ENCODE measurements at regions not wholly inside any gene's neighbourhood (a gene's known extent, or its start where the extent isn't known, plus 50 kb on each side); places are given as distances from the start of the nearest gene placed in this dataset.

- no peak overlapping the region for H3K4me3 ChIP-seq
- no peaks in the 10 kb centered on the region for H3K36me3 ChIP-seq (ENCODE audit: insufficient read depth, low read length)
- H3K27ac ChIP-seq, result no peak overlapping the region
- no peaks in the 10 kb centered on the region for H3K9me3 ChIP-seq (ENCODE audit: low read depth, low read length)
- TF ChIP-seq EZH2 (IDR thresholded peaks at IDR 0.05), result no peak
- no peak for TF ChIP-seq POLR2AphosphoS5 (IDR thresholded peaks at IDR 0.05; ENCODE audit: borderline replicate concordance, low read depth, low read length)
- TF ChIP-seq FOXP2 (optimal IDR thresholded peaks at IDR 0.05; ENCODE audit: control extremely low read depth, extremely low read length, insufficient read depth), result no peak
- no peak overlapping the region for H3K9ac ChIP-seq (ENCODE audit: insufficient read length)
- DNase-seq (ENCODE audit: low read depth, low spot score), result no peak
Observed at GRCh38 chr1:81310250-81310649, 490.5 kb upstream of the ADGRL2 start.

- H3K4me3 ChIP-seq, result no peak overlapping the region
- H3K9ac ChIP-seq (ENCODE audit: insufficient read length), result no peak overlapping the region
- DNase-seq (ENCODE audit: low read depth, low spot score), result no peak
- no peak overlapping the region for H3K27ac ChIP-seq
- no peaks in the 10 kb centered on the region for H3K9me3 ChIP-seq (ENCODE audit: low read depth, low read length)
- TF ChIP-seq FOXP2 (optimal IDR thresholded peaks at IDR 0.05; ENCODE audit: control extremely low read depth, extremely low read length, insufficient read depth) (no peak), POLR2AphosphoS5 (IDR thresholded peaks at IDR 0.05; ENCODE audit: borderline replicate concordance, low read depth, low read length) (no peak), EZH2 (IDR thresholded peaks at IDR 0.05) (no peak)
- H3K36me3 ChIP-seq (ENCODE audit: insufficient read depth, low read length), result no peaks in the 10 kb centered on the region
Observed at GRCh38 chr1:81308191-81308590, 492.5 kb upstream of the ADGRL2 start.

- Histone ChIP-seq H3K27ac (no peak overlapping the region), H3K36me3 (ENCODE audit: insufficient read depth, low read length) (no peaks in the 10 kb centered on the region), H3K9me3 (ENCODE audit: low read depth, low read length) (no peaks in the 10 kb centered on the region), H3K9ac (ENCODE audit: insufficient read length) (no peak overlapping the region), H3K4me3 (no peak overlapping the region)
- no peak for DNase-seq (ENCODE audit: low read depth, low spot score)
- TF ChIP-seq FOXP2 (optimal IDR thresholded peaks at IDR 0.05; ENCODE audit: control extremely low read depth, extremely low read length, insufficient read depth) (no peak), EZH2 (IDR thresholded peaks at IDR 0.05) (no peak), POLR2AphosphoS5 (IDR thresholded peaks at IDR 0.05; ENCODE audit: borderline replicate concordance, low read depth, low read length) (no peak)
Observed at GRCh38 chr1:81307786-81308185, 492.9 kb upstream of the ADGRL2 start.

GRCh38 chr1:81305997-81306452 is 494.7 kb upstream of the ADGRL2 start:
- TF ChIP-seq POLR2AphosphoS5 (IDR thresholded peaks at IDR 0.05; ENCODE audit: borderline replicate concordance, low read depth, low read length) (no peak), FOXP2 (optimal IDR thresholded peaks at IDR 0.05; ENCODE audit: control extremely low read depth, extremely low read length, insufficient read depth) (no peak), EZH2 (IDR thresholded peaks at IDR 0.05) (no peak)
- Histone ChIP-seq H3K4me3 (no peak overlapping the region), H3K27ac (no peak overlapping the region), H3K36me3 (ENCODE audit: insufficient read depth, low read length) (no peaks in the 10 kb centered on the region), H3K9ac (ENCODE audit: insufficient read length) (no peak overlapping the region), H3K9me3 (ENCODE audit: low read depth, low read length) (no peaks in the 10 kb centered on the region)
- DNase-seq (ENCODE audit: low read depth, low spot score), result no peak

GRCh38 chr1:81304187-81304586 is 496.5 kb upstream of the ADGRL2 start:
- Histone ChIP-seq H3K36me3 (ENCODE audit: insufficient read depth, low read length) (no peaks in the 10 kb centered on the region), H3K9me3 (ENCODE audit: low read depth, low read length) (no peaks in the 10 kb centered on the region), H3K4me3 (no peak overlapping the region), H3K27ac (no peak overlapping the region), H3K9ac (ENCODE audit: insufficient read length) (no peak overlapping the region)
- DNase-seq (ENCODE audit: low read depth, low spot score), result no peak
- TF ChIP-seq POLR2AphosphoS5 (IDR thresholded peaks at IDR 0.05; ENCODE audit: borderline replicate concordance, low read depth, low read length), result no peak
- no peak for TF ChIP-seq FOXP2 (optimal IDR thresholded peaks at IDR 0.05; ENCODE audit: control extremely low read depth, extremely low read length, insufficient read depth)
- no peak for TF ChIP-seq EZH2 (IDR thresholded peaks at IDR 0.05)

- TF ChIP-seq FOXP2 (optimal IDR thresholded peaks at IDR 0.05; ENCODE audit: control extremely low read depth, extremely low read length, insufficient read depth) (no peak), EZH2 (IDR thresholded peaks at IDR 0.05) (no peak), POLR2AphosphoS5 (IDR thresholded peaks at IDR 0.05; ENCODE audit: borderline replicate concordance, low read depth, low read length) (no peak)
- no peak overlapping the region for H3K27ac ChIP-seq
- no peaks in the 10 kb centered on the region for H3K36me3 ChIP-seq (ENCODE audit: insufficient read depth, low read length)
- H3K9ac ChIP-seq (ENCODE audit: insufficient read length), result no peak overlapping the region
- no peak overlapping the region for H3K4me3 ChIP-seq
- H3K9me3 ChIP-seq (ENCODE audit: low read depth, low read length), result no peaks in the 10 kb centered on the region
- DNase-seq (ENCODE audit: low read depth, low spot score), result no peak
Observed at GRCh38 chr1:81299892-81300291, 500.8 kb upstream of the ADGRL2 start.

GRCh38 chr1:81298266-81298665 is 502.5 kb upstream of the ADGRL2 start:
- H3K4me3 ChIP-seq, result no peak overlapping the region
- H3K27ac ChIP-seq, result no peak overlapping the region
- DNase-seq (ENCODE audit: low read depth, low spot score), result no peak
- H3K36me3 ChIP-seq (ENCODE audit: insufficient read depth, low read length), result no peaks in the 10 kb centered on the region
- TF ChIP-seq FOXP2 (optimal IDR thresholded peaks at IDR 0.05; ENCODE audit: control extremely low read depth, extremely low read length, insufficient read depth), result no peak
- TF ChIP-seq POLR2AphosphoS5 (IDR thresholded peaks at IDR 0.05; ENCODE audit: borderline replicate concordance, low read depth, low read length), result no peak
- no peak for TF ChIP-seq EZH2 (IDR thresholded peaks at IDR 0.05)
- no peak overlapping the region for H3K9ac ChIP-seq (ENCODE audit: insufficient read length)
- H3K9me3 ChIP-seq (ENCODE audit: low read depth, low read length), result no peaks in the 10 kb centered on the region

GRCh38 chr1:81296601-81297000 is 504.1 kb upstream of the ADGRL2 start:
- Histone ChIP-seq H3K27ac (no peak overlapping the region), H3K9ac (ENCODE audit: insufficient read length) (no peak overlapping the region), H3K36me3 (ENCODE audit: insufficient read depth, low read length) (no peaks in the 10 kb centered on the region), H3K4me3 (no peak overlapping the region), H3K9me3 (ENCODE audit: low read depth, low read length) (no peaks in the 10 kb centered on the region)
- no peak for TF ChIP-seq EZH2 (IDR thresholded peaks at IDR 0.05)
- no peak for TF ChIP-seq POLR2AphosphoS5 (IDR thresholded peaks at IDR 0.05; ENCODE audit: borderline replicate concordance, low read depth, low read length)
- no peak for TF ChIP-seq FOXP2 (optimal IDR thresholded peaks at IDR 0.05; ENCODE audit: control extremely low read depth, extremely low read length, insufficient read depth)
- no peak for DNase-seq (ENCODE audit: low read depth, low spot score)

- Histone ChIP-seq H3K4me3 (no peak overlapping the region), H3K27ac (no peak overlapping the region), H3K36me3 (ENCODE audit: insufficient read depth, low read length) (no peaks in the 10 kb centered on the region), H3K9ac (ENCODE audit: insufficient read length) (no peak overlapping the region), H3K9me3 (ENCODE audit: low read depth, low read length) (no peaks in the 10 kb centered on the region)
- TF ChIP-seq POLR2AphosphoS5 (IDR thresholded peaks at IDR 0.05; ENCODE audit: borderline replicate concordance, low read depth, low read length) (no peak), EZH2 (IDR thresholded peaks at IDR 0.05) (no peak), FOXP2 (optimal IDR thresholded peaks at IDR 0.05; ENCODE audit: control extremely low read depth, extremely low read length, insufficient read depth) (no peak)
- no peak for DNase-seq (ENCODE audit: low read depth, low spot score)
Observed at GRCh38 chr1:81290326-81290725, 510.4 kb upstream of the ADGRL2 start.

Measured in SK-N-MC (cell line).